ENCODE measurements at regions not wholly inside any gene's neighbourhood (a gene's known extent, or its start where the extent isn't known, plus 50 kb on each side); places are given as distances from the start of the nearest gene placed in this dataset. TPM values are rescaled to one million over a fixed set of nuclear protein-coding genes. Genes with fewer than 3 reads are reported as not detected.
"Not testable (repeated sequence)": the region's sequence is repeated elsewhere in the genome, so short reads cannot be mapped to it uniquely, and the experiment has no call there.

- no peaks in the 10 kb centered on the region for H3K36me3 ChIP-seq
- intact Hi-C loops (cut with DNase I; ENCODE audit: low total_unique reads), result no loop called here
- no peaks in the 10 kb centered on the region for H3K4me1 ChIP-seq
- no peak for DNase-seq
- H3K27me3 ChIP-seq, result no peaks in the 10 kb centered on the region
- no peaks in the 10 kb centered on the region for H3K9me3 ChIP-seq
- no peak overlapping the region for H3K27ac ChIP-seq
- H3K4me3 ChIP-seq, result no peak overlapping the region
- TF ChIP-seq CTCF (IDR thresholded peaks at IDR 0.05) (no peak), POLR2A (IDR thresholded peaks at IDR 0.05) (no peak)
Measured at GRCh38 chr9:63728287-63728686, 1556.7 kb downstream of the FOXD4L5 start.

GRCh38 chr9:63708285-63708684 is 1576.7 kb downstream of the FOXD4L5 start:
- intact Hi-C loops (cut with DNase I; ENCODE audit: low total_unique reads); H3K4me3 ChIP-seq: not testable (repeated sequence)

GRCh38 chr9:63704456-63704855 is 1580.6 kb downstream of the FOXD4L5 start:
- H3K27me3 ChIP-seq; H3K4me3 ChIP-seq; H3K4me1 ChIP-seq; H3K27ac ChIP-seq; H3K9me3 ChIP-seq; DNase-seq; H3K36me3 ChIP-seq; intact Hi-C loops (cut with DNase I; ENCODE audit: low total_unique reads): not testable (repeated sequence)

More at GRCh38 chr9:63708285-63708684, 1576.7 kb downstream of the FOXD4L5 start:
- not testable (repeated sequence) for H3K27ac ChIP-seq, H3K9me3 ChIP-seq, H3K36me3 ChIP-seq, DNase-seq, H3K27me3 ChIP-seq, H3K4me1 ChIP-seq

- H3K36me3 ChIP-seq; intact Hi-C loops (cut with DNase I; ENCODE audit: low total_unique reads); H3K4me1 ChIP-seq; H3K9me3 ChIP-seq; H3K27ac ChIP-seq; H3K4me3 ChIP-seq; H3K27me3 ChIP-seq: not testable (repeated sequence)
- peak in 1 of 2 donors; percentile 31 for DNase-seq
Measured at GRCh38 chr9:63703670-63704069, 1581.3 kb downstream of the FOXD4L5 start.

- H3K27me3 ChIP-seq; H3K27ac ChIP-seq; H3K36me3 ChIP-seq; H3K9me3 ChIP-seq; H3K4me1 ChIP-seq; DNase-seq; H3K4me3 ChIP-seq; intact Hi-C loops (cut with DNase I; ENCODE audit: low total_unique reads): not testable (repeated sequence)
Measured at GRCh38 chr9:63703138-63703665, 1581.8 kb downstream of the FOXD4L5 start.

Small RNA genes lying in the stretch of these regions (microRNA-seq; reads per million reads assigned to microRNA genes)
- gene MIR4477B (ENCODE audit: borderline microRNAs expressed, borderline replicate concordance), result not detected

Small RNA genes lying in the stretch of these regions (small RNA-seq; reads per million reads assigned to genes)
- gene MIR4477B (not detected), gene PTGER4P3 (not detected), gene RNA5SP284 (not detected)

Measured in uterus (tissue), 3 donors.